NCI-H446 treated with DMSO at 0.1 percent for 48 hours (cell line): ENCODE measurements at regions not wholly inside any gene's neighbourhood (a gene's known extent, or its start where the extent isn't known, plus 50 kb on each side); places are given as distances from the start of the nearest gene placed in this dataset.

ENCODE experiments used
- DNase-seq: peaks from one replicate; lab custom pipeline; 2025; lab: John Stamatoyannopoulos, UW

- DNase-seq = no peak
These were observed 82.3 kb upstream of the NRG3 start for GRCh38 chr10:81792729-81793128.

GRCh38 chr10:81806842-81807241 is 68.2 kb upstream of the NRG3 start:
- no peak for DNase-seq

- DNase-seq = no peak
These were observed 60.2 kb upstream of the NRG3 start for GRCh38 chr10:81814842-81815241.

- no peak for DNase-seq
These were observed 57.3 kb upstream of the NRG3 start for GRCh38 chr10:81817596-81818170.

- no peak for DNase-seq
These were observed 54.6 kb upstream of the NRG3 start for GRCh38 chr10:81820418-81820817.
